Spleen (tissue), 11 donors: ENCODE measurements at regions not wholly inside any gene's neighbourhood (a gene's known extent, or its start where the extent isn't known, plus 50 kb on each side); places are given as distances from the start of the nearest gene placed in this dataset.

ENCODE experiments used
- DNase-seq: peaks from one replicate; pipeline ENCODE4 v3.0.0-alpha.2; 2020
- H3K27ac ChIP-seq, 8 donors: fragments of 200-600 bp; sonication (generic) in 7 of 8; 1 replicate in 4 of 8; 2 replicates in 4 of 8; pipeline versions ENCODE4 v1.5.0 to v1.8.0; 2016 to 2021; ENCODE audit warnings: inconsistent platforms in 4 of 8, mild to moderate bottlenecking in 4 of 8, moderate library complexity in 1 of 8
- H3K27me3 ChIP-seq, 7 donors: fragments of 200-600 bp; sonication (generic) in 6 of 7; replicated peaks in 1 of 7; 1 replicate in 4 of 7; 2 replicates in 3 of 7; pipeline versions ENCODE4 v1.5.0 to v1.8.0; 2016 to 2021; ENCODE audit warnings: inconsistent platforms in 3 of 7, mild to moderate bottlenecking in 1 of 7
- H3K36me3 ChIP-seq, 6 donors: fragments of 200-600 bp; sonication (generic) in 5 of 6; 1 replicate in 4 of 6; 2 replicates in 2 of 6; pipeline versions ENCODE4 v1.5.0 to v1.8.0; 2016 to 2021; ENCODE audit warnings: inconsistent platforms in 2 of 6
- H3K4me1 ChIP-seq, 6 donors: fragments of 200-600 bp; sonication (generic) in 5 of 6; 1 replicate in 3 of 6; 2 replicates in 3 of 6; pipeline versions ENCODE4 v1.5.0 to v1.8.0; 2016 to 2021; ENCODE audit warnings: inconsistent platforms in 3 of 6
- H3K4me3 ChIP-seq, 8 donors: fragments of 200-600 bp; sonication (generic) in 7 of 8; 1 replicate in 4 of 8; 2 replicates in 4 of 8; pipeline versions ENCODE4 v1.5.0 to v1.8.0; 2016 to 2021; ENCODE audit warnings: inconsistent platforms in 4 of 8, mild to moderate bottlenecking in 4 of 8, moderate library complexity in 2 of 8
- H3K9me3 ChIP-seq, 8 donors: fragments of 200-600 bp; sonication (generic) in 7 of 8; 1 replicate in 4 of 8; 2 replicates in 4 of 8; pipeline versions ENCODE4 v1.5.0 to v1.8.0; 2016 to 2021; ENCODE audit warnings: inconsistent platforms in 4 of 8
- CTCF ChIP-seq, 11 experiments: fragments of 200-600 bp in 7 of 11; fragments of 450-650 bp in 4 of 11; sonication (generic) in 4 of 11; IDR thresholded peaks in 8 of 11; conservative IDR thresholded peaks in 3 of 11; 1 replicate in 7 of 11; 2 replicates in 4 of 11; pipeline versions ENCODE4 v1.4.0 to v1.8.0; 2016 to 2021; ENCODE audit warnings: antibody characterized with exemption in 11 of 11, inconsistent platforms in 4 of 11, mild to moderate bottlenecking in 1 of 11
- POLR2A ChIP-seq, 3 donors: fragments of 450-650 bp; IDR thresholded peaks; one replicate each; pipeline ENCODE4 v1.5.1; 2017; ENCODE audit warnings: antibody characterized with exemption in 3 of 3, mild to moderate bottlenecking in 1 of 3
- POLR2AphosphoS5 ChIP-seq, 3 donors: sonication (generic); formaldehyde crosslinking; IDR thresholded peaks; one replicate each; pipeline ENCODE4 v1.5.1; 2017; ENCODE audit warnings: antibody characterized with exemption in 3 of 3
- WGBS, 5 donors: extraction: QIAGEN DNeasy Blood & Tissue Kit in 3 of 5; methylation state at CpG; one replicate each; pipeline versions ENCODE4 v1.1.5 to v1.1.7; 2013 to 2018; 5-methylcytosine and 5-hydroxymethylcytosine counted together
- intact Hi-C: fragments of 100-400 bp; cut with DNase I; formaldehyde crosslinking; loops from one replicate; pipeline ENCODE4 v1.15.0; 2023; ENCODE audit warnings: low total_unique reads
- donor health status: healthy with polysubstance abuse.
- donor health status: DM: no; HTN: no; CAD: no; lungs with moderate emphysema.
- donor health status: DM: no; HTN: no; CAD: no.
- donor health status: Bipolar disorder and iron deficiency.
- donor health status: healthy.
- donor health status: DM: no; HTN: no; CAD: no.
- donor health status: DM: yes; HTN: yes; CAD: no.

- no peaks in the 10 kb centered on the region for H3K4me1 ChIP-seq
- WGBS, 5 donors = 69 to 82% (median 72%) methylated on average over 2 of the region's 2 CpGs
- no peaks in the 10 kb centered on the region for H3K27me3 ChIP-seq
- H3K4me3 ChIP-seq = no peak overlapping the region
- peaks cover 0 to 40% (median 6%) of the 10 kb centered on the region in 8 donors for H3K9me3 ChIP-seq
- H3K27ac ChIP-seq = no peak overlapping the region
- no peak for DNase-seq
- no peaks in the 10 kb centered on the region for H3K36me3 ChIP-seq
- intact Hi-C loops = no loop called here
- no peak for TF ChIP-seq CTCF (IDR thresholded peaks at IDR 0.05 in 8 of 11, conservative IDR thresholded peaks at IDR 0.05 in 3 of 11)
Measured at GRCh38 chr9:11676821-11677220, 1016.4 kb upstream of the TYRP1 start.

DNA sequence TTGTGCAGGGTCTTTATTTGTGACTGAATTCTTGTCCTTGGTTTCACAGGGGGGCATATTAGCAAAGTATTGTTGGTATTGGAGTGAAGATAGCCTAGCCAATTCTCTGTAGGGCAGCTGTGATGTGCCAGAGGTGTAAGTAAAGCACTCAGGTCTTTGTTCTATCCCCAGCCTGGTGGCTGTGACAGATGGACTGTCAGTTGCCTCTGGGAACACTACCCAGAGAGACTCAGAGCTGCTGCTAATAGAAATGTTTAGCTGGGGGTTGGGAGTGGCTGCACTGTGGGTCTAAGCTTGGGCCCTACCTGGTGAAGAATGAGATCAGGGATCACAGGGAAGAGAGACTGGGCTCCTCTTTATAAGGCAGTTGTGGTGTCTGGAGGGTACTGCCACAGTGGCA, 1006.5 kb upstream of the TYRP1 start:
- no peak for DNase-seq
- Histone ChIP-seq H3K27ac (no peak overlapping the region), H3K4me1 (no peaks in the 10 kb centered on the region), H3K9me3 (peaks cover 0 to 6% (median 0%) of the 10 kb centered on the region in 8 donors), H3K36me3 (no peaks in the 10 kb centered on the region), H3K27me3 (no peaks in the 10 kb centered on the region), H3K4me3 (no peak overlapping the region)
- intact Hi-C loops = no loop called here
- TF ChIP-seq CTCF (IDR thresholded peaks at IDR 0.05 in 8 of 11, conservative IDR thresholded peaks at IDR 0.05 in 3 of 11) = no peak
- TF ChIP-seq POLR2A (IDR thresholded peaks at IDR 0.05) = no peak
- no peak for TF ChIP-seq POLR2AphosphoS5 (IDR thresholded peaks at IDR 0.05)

GRCh38 chr9:11697126-11697525, 996.1 kb upstream of the TYRP1 start:
- TF ChIP-seq POLR2AphosphoS5 (IDR thresholded peaks at IDR 0.05) (no peak), CTCF (IDR thresholded peaks at IDR 0.05 in 8 of 11, conservative IDR thresholded peaks at IDR 0.05 in 3 of 11) (no peak), POLR2A (IDR thresholded peaks at IDR 0.05) (no peak)
- peaks cover 0 to 6% (median 0%) of the 10 kb centered on the region in 8 donors for H3K9me3 ChIP-seq
- H3K27me3 ChIP-seq = no peaks in the 10 kb centered on the region
- H3K4me1 ChIP-seq = no peaks in the 10 kb centered on the region
- no peak for DNase-seq
- H3K4me3 ChIP-seq = no peak overlapping the region
- intact Hi-C loops = no loop called here
- H3K27ac ChIP-seq = no peak overlapping the region
- no peaks in the 10 kb centered on the region for H3K36me3 ChIP-seq

- Histone ChIP-seq H3K27me3 (no peaks in the 10 kb centered on the region), H3K9me3 (peaks cover 0 to 5% (median 0%) of the 10 kb centered on the region in 8 donors), H3K27ac (no peak overlapping the region), H3K4me3 (no peak overlapping the region), H3K36me3 (no peaks in the 10 kb centered on the region), H3K4me1 (no peaks in the 10 kb centered on the region)
- intact Hi-C loops = no loop called here
- 72 to 84% (median 79%) methylated on average over 3 of the region's 3 CpGs for WGBS, 5 donors
- no peak for DNase-seq
- TF ChIP-seq CTCF (IDR thresholded peaks at IDR 0.05 in 8 of 11, conservative IDR thresholded peaks at IDR 0.05 in 3 of 11) (no peak), POLR2AphosphoS5 (IDR thresholded peaks at IDR 0.05) (no peak), POLR2A (IDR thresholded peaks at IDR 0.05) (no peak)
Measured at GRCh38 chr9:11701706-11702105, 991.5 kb upstream of the TYRP1 start.
